Urothelium cell line (cell line): ENCODE measurements at regions not wholly inside any gene's neighbourhood (a gene's known extent, or its start where the extent isn't known, plus 50 kb on each side); places are given as distances from the start of the nearest gene placed in this dataset.
"Not testable (repeated sequence)": the region's sequence is repeated elsewhere in the genome, so short reads cannot be mapped to it uniquely, and the experiment has no call there.

Experiments used
- DNase-seq: peaks from one replicate; pipeline ENCODE4 v3.0.0; 2011; ENCODE audit warnings: low spot score, mixed read lengths
- FAIRE-seq: peaks from 2 replicates; lab custom pipeline; 2011; peaks lifted over from hg19 to GRCh38; lab: Jason Lieb, UNC

GRCh38 chr7:33776788-33777187 is 128.6 kb upstream of the BMPER start:
- DNase-seq: no peak
- FAIRE-seq: no peak

GRCh38 chr7:33778195-33778594 is 127.1 kb upstream of the BMPER start:
- FAIRE-seq (no peak), DNase-seq (no peak)

- FAIRE-seq: no peak
- no peak for DNase-seq
These were observed 126.1 kb upstream of the BMPER start for GRCh38 chr7:33779216-33779615.

- DNase-seq (no peak), FAIRE-seq (peak; percentile 40)
These were observed 124.2 kb upstream of the BMPER start for GRCh38 chr7:33781167-33781566.

GRCh38 chr7:33781796-33782195 is 123.5 kb upstream of the BMPER start:
- DNase-seq (no peak), FAIRE-seq (no peak)

DNA sequence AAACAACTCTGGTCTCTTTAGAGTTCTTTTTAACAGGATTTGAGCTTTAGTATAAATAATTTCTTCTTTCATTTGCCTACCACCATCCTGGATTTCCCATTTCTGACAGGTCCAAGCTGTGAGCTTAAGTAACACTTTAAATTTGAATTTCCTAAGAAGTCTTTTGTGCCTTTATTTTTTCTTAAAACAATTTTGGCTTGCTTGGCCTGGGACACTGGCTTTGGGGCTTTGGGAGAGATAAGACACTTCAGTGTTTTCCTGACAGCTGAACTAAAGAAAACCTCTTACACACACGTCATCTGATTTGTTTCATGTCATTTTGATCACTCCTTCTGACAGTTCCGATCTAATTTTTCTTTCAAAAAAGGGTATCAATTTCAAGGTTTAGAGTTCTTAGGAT is 121.3 kb upstream of the BMPER start:
- DNase-seq (no peak), FAIRE-seq (no peak)

DNA sequence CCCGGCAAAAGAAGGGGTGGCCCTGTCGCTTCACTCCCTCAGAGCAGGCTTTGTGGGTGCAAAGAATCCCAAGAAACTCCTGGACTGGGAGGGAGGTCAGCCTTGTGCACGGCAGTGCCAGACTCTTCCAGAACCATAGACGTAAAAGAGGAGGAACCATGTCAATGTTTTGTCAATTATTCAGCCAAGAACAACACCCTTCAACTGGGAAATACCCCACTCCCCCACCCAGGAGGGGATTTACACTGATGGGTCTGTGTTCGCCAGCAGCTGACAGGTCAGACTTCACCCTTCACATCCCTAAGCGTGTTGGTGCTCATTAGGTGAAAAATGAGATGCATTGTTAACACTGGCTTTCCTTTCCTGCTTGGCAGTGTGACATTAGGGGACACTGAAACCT is 116.8 kb upstream of the BMPER start:
- FAIRE-seq: peak; percentile 83
- DNase-seq: no peak

DNA sequence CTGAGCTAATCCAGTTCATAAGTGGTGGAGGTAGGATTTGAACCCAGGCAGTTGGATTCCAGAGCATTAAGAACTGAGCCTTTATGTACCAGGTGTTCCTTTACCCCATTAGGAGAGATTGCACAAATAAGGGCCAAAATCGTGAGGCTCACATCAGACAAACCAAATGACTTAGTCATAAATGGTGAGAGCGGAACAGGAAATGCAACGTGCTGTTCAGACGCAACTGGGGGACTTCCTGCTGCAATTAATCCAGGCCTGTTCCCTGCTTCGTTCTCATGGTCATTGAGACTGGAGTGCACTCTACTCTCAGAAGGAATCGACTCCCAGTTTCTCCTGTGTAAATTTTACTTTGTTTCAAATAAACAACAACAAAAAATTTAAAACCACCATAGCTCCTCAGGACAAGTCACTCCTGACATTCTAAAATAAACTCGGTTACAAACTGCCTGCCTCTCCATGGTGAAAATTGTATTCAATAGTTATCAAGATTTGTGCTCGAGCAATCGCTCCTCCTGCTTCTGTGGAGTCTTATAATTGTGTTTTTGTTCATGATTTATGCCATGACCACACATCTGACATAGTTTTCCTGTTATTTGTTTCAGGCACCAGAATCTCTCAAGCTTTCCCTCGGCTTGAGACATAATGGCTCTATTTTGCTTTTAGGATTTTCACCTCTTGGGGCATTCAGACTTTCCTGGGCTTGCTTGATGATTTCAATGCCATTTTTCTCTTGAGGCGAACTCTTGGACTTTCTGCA is 115.3 kb upstream of the BMPER start:
- DNase-seq (no peak), FAIRE-seq (no peak)

DNA sequence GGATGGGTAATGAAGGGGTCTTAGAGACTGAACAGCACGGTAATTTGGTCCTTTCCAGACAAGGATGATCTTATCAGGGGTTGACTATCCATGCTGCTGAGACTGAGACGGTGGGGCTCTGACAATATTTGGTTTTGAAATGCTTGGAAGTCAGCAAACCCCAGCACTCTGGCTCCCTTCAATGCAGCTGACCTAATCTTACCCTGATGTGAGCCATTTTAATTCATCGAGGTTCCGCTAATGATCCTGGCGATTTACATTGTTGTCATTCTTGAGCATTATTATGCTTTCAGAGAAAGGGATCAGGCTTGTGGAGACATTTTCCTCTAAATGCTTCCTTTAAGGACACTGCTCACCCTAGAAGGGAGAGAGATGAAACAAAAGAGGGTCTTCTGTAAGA is 114.6 kb upstream of the BMPER start:
- DNase-seq (no peak), FAIRE-seq (no peak)

GRCh38 chr7:33792041-33792440 is 113.3 kb upstream of the BMPER start:
- DNase-seq: no peak
- FAIRE-seq: no peak

- FAIRE-seq: no peak
- DNase-seq: no peak
These were observed 112.7 kb upstream of the BMPER start for GRCh38 chr7:33792547-33793105.

GRCh38 chr7:33793616-33794015 is 111.7 kb upstream of the BMPER start:
- FAIRE-seq (no peak), DNase-seq (no peak)

DNA sequence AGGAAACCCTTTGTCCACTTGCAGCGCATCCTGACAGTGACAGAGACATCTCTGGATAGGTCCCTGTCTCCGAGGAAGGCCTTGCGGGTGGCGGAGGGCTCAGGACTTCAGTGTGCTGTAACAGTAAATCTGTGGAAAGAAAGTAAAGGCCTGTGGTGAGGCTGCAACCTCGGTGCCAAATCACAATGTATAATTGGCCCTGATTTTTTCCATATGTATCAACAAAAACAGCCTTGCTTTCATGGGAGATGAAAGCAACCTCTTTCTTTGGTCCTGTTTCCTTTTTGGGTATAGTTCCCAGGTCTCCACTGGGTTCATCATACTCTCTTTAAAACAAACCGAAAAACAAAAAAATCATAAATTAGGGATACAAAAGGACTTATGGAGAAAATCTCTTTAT is 110.9 kb upstream of the BMPER start:
- no peak for FAIRE-seq
- no peak for DNase-seq

- FAIRE-seq (no peak), DNase-seq (no peak)
These were observed 110.4 kb upstream of the BMPER start for GRCh38 chr7:33794959-33795358.

GRCh38 chr7:33796538-33796937 is 108.8 kb upstream of the BMPER start:
- DNase-seq: no peak
- no peak for FAIRE-seq

DNA sequence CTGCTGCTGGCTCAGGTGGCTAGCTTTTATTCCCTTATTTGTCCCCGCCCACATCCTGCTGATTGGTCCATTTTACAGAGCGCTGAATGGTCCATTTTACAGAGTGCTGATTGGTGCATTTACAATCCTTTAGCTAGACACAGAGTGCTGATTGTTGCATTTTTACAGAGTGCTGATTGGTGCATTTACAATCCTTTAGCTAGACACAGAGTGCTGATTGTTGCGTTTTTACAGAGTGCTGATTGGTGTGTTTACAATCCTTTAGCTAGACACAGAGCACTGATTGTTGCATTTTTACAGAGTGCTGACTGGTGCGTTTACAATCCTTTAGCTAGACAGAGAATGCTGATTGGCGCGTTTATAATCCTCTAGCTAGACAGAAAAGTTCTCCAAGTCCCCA is 107.8 kb upstream of the BMPER start:
- DNase-seq, FAIRE-seq: not testable (repeated sequence)

DNA sequence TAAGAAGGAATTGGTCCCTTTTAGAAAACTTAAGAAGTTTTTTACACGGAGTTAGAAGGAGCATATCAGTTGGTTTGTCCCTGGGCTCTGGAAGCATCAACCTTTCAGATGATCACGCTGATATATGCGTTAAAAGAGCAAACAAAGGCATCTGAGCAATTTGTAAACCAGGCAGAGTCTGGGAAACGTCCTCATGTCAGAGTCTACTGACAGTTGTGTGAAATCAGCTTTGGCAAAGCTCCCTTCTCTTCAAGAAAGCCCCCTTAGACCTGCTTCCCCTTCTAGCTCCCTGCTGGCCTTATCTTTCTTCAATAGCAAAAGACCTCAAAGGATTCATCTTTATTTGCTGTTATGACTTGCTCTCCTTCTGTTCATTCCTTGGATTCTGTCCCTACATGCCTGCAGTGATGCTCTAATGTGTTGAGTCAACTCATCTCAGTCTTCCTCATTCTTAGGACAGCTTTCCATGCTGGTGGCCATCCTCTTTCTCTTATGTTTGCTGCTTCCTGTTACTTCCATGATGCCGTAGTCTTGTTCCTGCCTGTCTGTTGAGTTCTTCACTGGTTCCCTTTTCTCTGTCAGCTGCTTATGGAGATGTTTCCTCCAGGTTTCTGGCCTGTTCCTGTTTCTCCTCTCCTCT is 106.5 kb upstream of the BMPER start:
- DNase-seq: no peak
- FAIRE-seq: peak; percentile 9

- no peak for DNase-seq
- no peak for FAIRE-seq
These were observed 105.6 kb upstream of the BMPER start for GRCh38 chr7:33799766-33800165.

- DNase-seq: no peak
- FAIRE-seq: peak; percentile 74
These were observed 102.7 kb upstream of the BMPER start for GRCh38 chr7:33802600-33802999.

- FAIRE-seq (no peak), DNase-seq (no peak)
These were observed 101.1 kb upstream of the BMPER start for GRCh38 chr7:33804140-33804660.

- FAIRE-seq: no peak
- DNase-seq: no peak
These were observed 99.6 kb upstream of the BMPER start for GRCh38 chr7:33805630-33806233.
